IMR-90 (cell line): ENCODE measurements at regions not wholly inside any gene's neighbourhood (a gene's known extent, or its start where the extent isn't known, plus 50 kb on each side); places are given as distances from the start of the nearest gene placed in this dataset.

Experiments used
- CEBPB ChIP-seq: IDR thresholded peaks from 2 replicates; pipeline ENCODE4 v1.6.1; 2012; ENCODE audit warnings: low read depth, low read length, improper control_type of control experiment
- CTCF ChIP-seq: conservative IDR thresholded peaks from 2 replicates; pipeline ENCODE4 v1.5.1; 2012; ENCODE audit warnings: mild to moderate bottlenecking, low read depth, low read length, improper control_type of control experiment
- FOS ChIP-seq: fragments of 150-350 bp; IDR thresholded peaks from 2 replicates; pipeline ENCODE4 v1.6.1; 2016; ENCODE audit warnings: low read depth, low read length
- MAFK ChIP-seq: IDR thresholded peaks from 2 replicates; pipeline ENCODE4 v1.6.1; 2012; ENCODE audit warnings: low read depth, low read length, improper control_type of control experiment
- MAZ ChIP-seq: IDR thresholded peaks from 2 replicates; pipeline ENCODE4 v1.6.1; 2012; ENCODE audit warnings: low read depth, mild to moderate bottlenecking, low read length, improper control_type of control experiment, moderate library complexity, borderline replicate concordance
- MXI1 ChIP-seq: IDR thresholded peaks from 2 replicates; pipeline ENCODE4 v1.6.1; 2012; ENCODE audit warnings: low read depth, mild to moderate bottlenecking, low read length, moderate library complexity, borderline replicate concordance
- NFE2L2 ChIP-seq: fragments of 150-350 bp; IDR thresholded peaks from 2 replicates; pipeline ENCODE4 v1.6.1; 2016; ENCODE audit warnings: low read depth, mild to moderate bottlenecking, low read length
- POLR2A ChIP-seq: IDR thresholded peaks from 2 replicates; pipeline ENCODE4 v1.6.1; 2012; ENCODE audit warnings: mild to moderate bottlenecking, low read depth, low read length
- RAD21 ChIP-seq: IDR thresholded peaks from 2 replicates; pipeline ENCODE4 v1.6.1; 2012; ENCODE audit warnings: low read length, improper control_type of control experiment
- RCOR1 ChIP-seq: IDR thresholded peaks from 2 replicates; pipeline ENCODE4 v1.6.1; 2012; ENCODE audit warnings: mild to moderate bottlenecking, low read length, improper control_type of control experiment; ENCODE audit not compliant: insufficient replicate concordance
- RFX5 ChIP-seq: IDR thresholded peaks from 2 replicates; pipeline ENCODE4 v1.8.0; 2012; ENCODE audit warnings: low read depth, mild to moderate bottlenecking, low read length, moderate library complexity
- SMC3 ChIP-seq: fragments of 150-350 bp; IDR thresholded peaks from 2 replicates; pipeline ENCODE4 v1.6.1; 2016; ENCODE audit warnings: low read depth, mild to moderate bottlenecking, antibody characterized with exemption, low read length, moderate library complexity

- TF ChIP-seq CTCF = no peak
- no peak for TF ChIP-seq RFX5
- TF ChIP-seq FOS = no peak
- TF ChIP-seq POLR2A = no peak
- TF ChIP-seq CEBPB = no peak
- no peak for TF ChIP-seq MXI1
- TF ChIP-seq SMC3 = no peak
- no peak for TF ChIP-seq MAZ
- TF ChIP-seq MAFK = no peak
- TF ChIP-seq RAD21 = no peak
- TF ChIP-seq RCOR1 = no peak
- TF ChIP-seq NFE2L2 = no peak
Observed at GRCh38 chr16:26363581-26363980, 671.8 kb downstream of the HS3ST4 start.
